Vagina (tissue), 2 donors: ENCODE measurements at regions not wholly inside any gene's neighbourhood (a gene's known extent, or its start where the extent isn't known, plus 50 kb on each side); places are given as distances from the start of the nearest gene placed in this dataset.

ENCODE experiments used
- POLR2A ChIP-seq, 2 donors: fragments of 450-650 bp; IDR thresholded peaks; one replicate each; pipeline ENCODE4 v1.6.1; 2017; ENCODE audit warnings: antibody characterized with exemption in 2 of 2, mild to moderate bottlenecking in 2 of 2, moderate library complexity in 2 of 2
- TF ChIP-seq, protein P1 (sequence below), 3 experiments: fragments of 450-650 bp in 2 of 3; fragments of 200-600 bp in 1 of 3; sonication (generic) in 1 of 3; IDR thresholded peaks; one replicate each; pipeline ENCODE4 v1.5.1; 2017 to 2019; ENCODE audit warnings: antibody characterized with exemption in 3 of 3, mild to moderate bottlenecking in 2 of 3, moderate library complexity in 2 of 3

DNA sequence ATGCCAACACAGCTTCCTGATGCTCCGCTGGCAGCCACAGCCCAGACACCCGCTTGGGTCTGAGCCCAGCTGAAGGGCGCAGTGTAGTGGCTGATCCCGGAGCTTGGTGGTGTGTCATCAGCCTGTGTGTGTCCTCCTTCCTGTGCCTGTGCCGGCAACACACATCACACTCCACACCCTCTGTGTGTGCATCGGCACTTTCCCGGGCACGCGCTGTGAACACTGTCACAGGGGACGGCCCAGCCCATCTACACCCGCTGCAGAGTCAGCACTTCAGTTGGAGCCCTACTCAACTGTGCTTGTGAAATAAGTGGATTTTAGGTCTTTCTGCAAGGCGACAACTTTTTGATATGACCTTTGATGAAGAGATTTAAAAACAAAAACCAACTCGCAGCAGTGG, 189.4 kb downstream of the IRX2 start:
- TF ChIP-seq, protein P1, sequence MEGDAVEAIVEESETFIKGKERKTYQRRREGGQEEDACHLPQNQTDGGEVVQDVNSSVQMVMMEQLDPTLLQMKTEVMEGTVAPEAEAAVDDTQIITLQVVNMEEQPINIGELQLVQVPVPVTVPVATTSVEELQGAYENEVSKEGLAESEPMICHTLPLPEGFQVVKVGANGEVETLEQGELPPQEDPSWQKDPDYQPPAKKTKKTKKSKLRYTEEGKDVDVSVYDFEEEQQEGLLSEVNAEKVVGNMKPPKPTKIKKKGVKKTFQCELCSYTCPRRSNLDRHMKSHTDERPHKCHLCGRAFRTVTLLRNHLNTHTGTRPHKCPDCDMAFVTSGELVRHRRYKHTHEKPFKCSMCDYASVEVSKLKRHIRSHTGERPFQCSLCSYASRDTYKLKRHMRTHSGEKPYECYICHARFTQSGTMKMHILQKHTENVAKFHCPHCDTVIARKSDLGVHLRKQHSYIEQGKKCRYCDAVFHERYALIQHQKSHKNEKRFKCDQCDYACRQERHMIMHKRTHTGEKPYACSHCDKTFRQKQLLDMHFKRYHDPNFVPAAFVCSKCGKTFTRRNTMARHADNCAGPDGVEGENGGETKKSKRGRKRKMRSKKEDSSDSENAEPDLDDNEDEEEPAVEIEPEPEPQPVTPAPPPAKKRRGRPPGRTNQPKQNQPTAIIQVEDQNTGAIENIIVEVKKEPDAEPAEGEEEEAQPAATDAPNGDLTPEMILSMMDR (IDR thresholded peaks at IDR 0.05) = no peak
- TF ChIP-seq POLR2A (IDR thresholded peaks at IDR 0.05) = no peak
